ENCODE measurements at regions not wholly inside any gene's neighbourhood (a gene's known extent, or its start where the extent isn't known, plus 50 kb on each side); places are given as distances from the start of the nearest gene placed in this dataset.

DNA sequence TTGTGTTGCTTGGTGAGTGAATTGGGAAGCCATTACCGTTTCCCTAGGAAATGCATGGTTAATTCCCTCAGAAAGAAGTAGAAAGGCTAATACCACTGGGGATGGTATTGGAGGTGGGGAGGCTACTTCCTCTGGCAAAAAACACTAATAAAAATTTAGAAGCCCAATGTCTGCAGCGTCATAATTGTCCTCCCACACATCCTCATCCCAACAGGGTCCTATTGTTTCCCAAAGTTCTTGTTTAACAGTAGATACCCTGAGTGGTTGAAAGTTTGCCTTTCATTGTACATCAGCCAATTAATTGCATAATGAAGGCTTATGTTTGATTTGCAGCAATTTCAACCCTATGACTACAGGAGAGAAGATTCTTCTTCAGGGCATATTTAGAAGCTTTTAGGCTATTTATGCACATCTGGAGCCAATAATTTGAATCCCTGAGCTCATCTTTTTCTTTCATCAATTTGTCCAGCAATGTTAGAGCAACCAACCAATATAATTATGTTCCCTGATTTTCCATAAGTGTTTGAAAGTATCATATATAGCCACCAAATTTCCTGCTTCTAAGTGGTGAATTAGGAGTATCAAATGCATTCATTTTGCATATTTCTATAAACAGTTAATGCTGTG lies 491.0 kb downstream of the SLITRK5 start:
- no peak for DNase-seq (ENCODE audit: low spot score)
- CTCF ChIA-PET: no interaction called here
- H3K27ac ChIP-seq: no peak overlapping the region
- POLR2A ChIA-PET (ENCODE audit: low non-redundant PET): no interaction called here
- TF ChIP-seq, protein P1, sequence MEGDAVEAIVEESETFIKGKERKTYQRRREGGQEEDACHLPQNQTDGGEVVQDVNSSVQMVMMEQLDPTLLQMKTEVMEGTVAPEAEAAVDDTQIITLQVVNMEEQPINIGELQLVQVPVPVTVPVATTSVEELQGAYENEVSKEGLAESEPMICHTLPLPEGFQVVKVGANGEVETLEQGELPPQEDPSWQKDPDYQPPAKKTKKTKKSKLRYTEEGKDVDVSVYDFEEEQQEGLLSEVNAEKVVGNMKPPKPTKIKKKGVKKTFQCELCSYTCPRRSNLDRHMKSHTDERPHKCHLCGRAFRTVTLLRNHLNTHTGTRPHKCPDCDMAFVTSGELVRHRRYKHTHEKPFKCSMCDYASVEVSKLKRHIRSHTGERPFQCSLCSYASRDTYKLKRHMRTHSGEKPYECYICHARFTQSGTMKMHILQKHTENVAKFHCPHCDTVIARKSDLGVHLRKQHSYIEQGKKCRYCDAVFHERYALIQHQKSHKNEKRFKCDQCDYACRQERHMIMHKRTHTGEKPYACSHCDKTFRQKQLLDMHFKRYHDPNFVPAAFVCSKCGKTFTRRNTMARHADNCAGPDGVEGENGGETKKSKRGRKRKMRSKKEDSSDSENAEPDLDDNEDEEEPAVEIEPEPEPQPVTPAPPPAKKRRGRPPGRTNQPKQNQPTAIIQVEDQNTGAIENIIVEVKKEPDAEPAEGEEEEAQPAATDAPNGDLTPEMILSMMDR (conservative IDR thresholded peaks at IDR 0.05; ENCODE audit: low read depth): no peak

DNA sequence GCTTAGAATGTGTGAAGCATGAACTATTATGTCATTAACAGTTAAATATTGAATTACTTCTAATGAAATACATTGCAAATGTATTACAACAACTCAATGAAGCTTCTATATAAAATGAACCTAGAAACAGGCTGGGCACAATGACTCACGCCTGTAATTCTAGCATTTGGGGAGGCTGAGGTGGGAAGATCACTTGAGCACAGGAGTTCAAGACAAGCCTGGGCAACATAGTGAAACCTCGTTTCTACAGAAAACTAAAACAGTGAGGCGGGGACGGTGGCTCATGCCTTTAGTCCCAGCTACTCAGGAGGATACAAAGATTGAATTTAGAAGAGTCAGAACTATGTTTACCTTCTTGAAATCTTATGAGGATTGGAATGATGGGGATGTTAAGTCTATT lies 505.1 kb downstream of the SLITRK5 start:
- ChIA-PET CTCF (no interaction called here), POLR2A (ENCODE audit: low non-redundant PET) (no interaction called here)
- no peak overlapping the region for H3K27ac ChIP-seq
- TF ChIP-seq, protein P1 (conservative IDR thresholded peaks at IDR 0.05; ENCODE audit: low read depth): no peak
- DNase-seq (ENCODE audit: low spot score): no peak

DNA sequence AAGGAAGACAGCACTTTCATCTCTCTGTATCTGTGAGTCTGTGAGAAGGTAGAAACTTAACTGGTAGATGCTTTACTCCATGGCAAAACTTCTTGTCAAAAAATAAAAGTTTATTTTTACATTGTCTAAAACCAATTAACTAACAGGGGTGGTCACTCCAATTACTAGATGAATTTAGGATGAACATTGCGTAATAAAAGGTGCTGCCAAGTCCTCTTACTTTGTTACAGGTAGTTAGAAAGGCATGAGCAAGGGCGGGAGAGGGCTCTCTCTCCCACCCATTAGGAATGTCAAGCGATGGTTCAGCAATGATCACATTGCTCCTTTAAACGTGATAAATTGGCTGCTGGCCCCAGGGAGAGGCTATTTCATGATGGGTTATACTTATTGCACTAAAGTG lies 512.3 kb downstream of the SLITRK5 start:
- TF ChIP-seq, protein P1 (conservative IDR thresholded peaks at IDR 0.05; ENCODE audit: low read depth): no peak
- no peak overlapping the region for H3K27ac ChIP-seq
- no peak for DNase-seq (ENCODE audit: low spot score)
- ChIA-PET CTCF (no interaction called here), POLR2A (ENCODE audit: low non-redundant PET) (no interaction called here)

DNA sequence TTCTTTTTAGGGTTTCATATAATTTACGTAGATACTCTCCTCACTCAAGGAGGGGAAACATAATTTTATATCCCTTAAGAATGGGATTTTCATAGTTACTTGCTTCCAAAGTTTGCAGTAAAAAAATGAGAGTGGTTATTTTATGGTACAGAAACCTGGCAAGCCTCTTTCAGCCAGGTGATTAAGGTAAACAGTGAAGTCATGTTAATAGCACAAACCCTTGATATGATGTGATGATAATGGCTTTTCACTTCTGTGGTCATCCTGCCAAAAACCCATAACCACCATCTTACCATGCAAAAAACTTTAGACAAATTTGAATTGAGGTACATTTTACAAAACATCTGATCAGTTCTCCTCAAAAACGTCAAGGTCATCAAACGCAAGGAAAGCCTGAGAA lies 517.8 kb downstream of the SLITRK5 start:
- ChIA-PET CTCF (no interaction called here), POLR2A (ENCODE audit: low non-redundant PET) (no interaction called here)
- no peak overlapping the region for H3K27ac ChIP-seq
- DNase-seq (ENCODE audit: low spot score): no peak
- TF ChIP-seq, protein P1 (conservative IDR thresholded peaks at IDR 0.05; ENCODE audit: low read depth): no peak

DNA sequence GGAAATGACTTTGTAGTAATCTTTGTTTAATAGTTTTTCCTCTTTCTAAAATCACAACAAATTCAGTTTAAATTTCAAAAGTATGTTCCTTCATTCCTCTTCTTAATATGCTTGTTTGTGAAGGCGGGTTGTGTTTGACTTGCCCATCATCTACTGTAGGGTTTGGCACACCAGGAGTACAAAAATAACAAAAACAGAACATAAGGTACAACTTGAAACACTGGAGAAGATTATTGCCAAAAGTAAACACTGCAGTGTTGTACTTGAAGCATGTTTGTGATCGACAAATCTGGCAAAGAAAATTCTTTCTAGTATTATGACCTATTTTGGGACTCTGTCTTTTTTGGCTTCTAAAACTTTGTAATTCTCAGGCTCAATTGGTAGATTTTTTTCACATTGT lies 518.6 kb downstream of the SLITRK5 start:
- ChIA-PET CTCF (no interaction called here), POLR2A (ENCODE audit: low non-redundant PET) (no interaction called here)
- H3K27ac ChIP-seq: no peak overlapping the region
- no peak for DNase-seq (ENCODE audit: low spot score)
- TF ChIP-seq, protein P1 (conservative IDR thresholded peaks at IDR 0.05; ENCODE audit: low read depth): no peak

DNA sequence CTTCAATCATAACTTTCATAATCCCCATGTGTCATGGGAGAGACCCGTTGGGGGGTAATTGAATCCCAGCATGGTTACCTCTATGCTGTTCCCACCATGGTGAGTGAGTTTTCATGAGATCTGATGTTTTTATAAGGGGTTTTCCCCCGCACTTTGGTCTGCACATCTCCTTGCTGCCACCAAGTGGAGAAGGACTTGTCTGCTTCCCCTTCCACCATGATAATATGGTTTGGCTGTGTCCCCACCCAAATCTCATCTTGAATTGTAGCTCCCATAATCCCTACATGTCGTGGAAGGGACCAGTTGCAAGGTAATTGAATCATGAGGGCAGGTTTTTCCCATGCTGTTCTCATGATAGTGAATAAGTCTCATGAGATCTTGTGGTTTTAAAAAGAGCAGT lies 524.9 kb downstream of the SLITRK5 start:
- no peak overlapping the region for H3K27ac ChIP-seq
- POLR2A ChIA-PET (ENCODE audit: low non-redundant PET): no interaction called here
- CTCF ChIA-PET: no interaction called here
- TF ChIP-seq, protein P1 (conservative IDR thresholded peaks at IDR 0.05; ENCODE audit: low read depth): no peak
- DNase-seq (ENCODE audit: low spot score): no peak

DNA sequence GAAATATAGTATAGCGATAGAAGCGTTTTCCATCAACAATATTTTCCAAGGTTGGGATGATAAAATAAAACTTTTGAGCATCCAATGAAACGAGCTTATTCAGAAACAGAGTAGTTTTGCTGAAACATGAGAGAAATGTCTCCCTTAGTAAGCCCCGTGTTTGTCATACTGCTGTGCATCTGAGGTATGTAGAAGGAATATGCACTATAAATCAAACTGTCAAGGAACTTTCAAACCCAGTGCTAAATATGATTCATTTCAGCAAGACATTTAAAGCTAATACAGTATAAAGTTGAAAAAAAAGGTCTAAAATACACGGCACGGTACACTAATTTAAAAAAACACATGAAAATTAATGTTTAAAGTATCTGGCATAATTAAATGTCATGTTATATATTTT lies 546.2 kb downstream of the SLITRK5 start:
- TF ChIP-seq, protein P1 (conservative IDR thresholded peaks at IDR 0.05; ENCODE audit: low read depth): no peak
- no peak overlapping the region for H3K27ac ChIP-seq
- DNase-seq (ENCODE audit: low spot score): no peak
- ChIA-PET CTCF (no interaction called here), POLR2A (ENCODE audit: low non-redundant PET) (no interaction called here)

Measured in RWPE1 (cell line).